Right lobe of liver (tissue), 4 donors: ENCODE measurements at regions not wholly inside any gene's neighbourhood (a gene's known extent, or its start where the extent isn't known, plus 50 kb on each side); places are given as distances from the start of the nearest gene placed in this dataset.

Source experiments
- POLR2A ChIP-seq: fragments of 450-650 bp; IDR thresholded peaks from one replicate; pipeline ENCODE4 v1.6.1; 2017; ENCODE audit warnings: antibody characterized with exemption, mild to moderate bottlenecking
- TF ChIP-seq, protein P1 (sequence below), 4 donors: fragments of 200-600 bp in 3 of 4; fragments of 450-650 bp in 1 of 4; IDR thresholded peaks; one replicate each; pipeline versions ENCODE4 v1.5.1 to v1.8.0; 2016 to 2022; ENCODE audit warnings: antibody characterized with exemption in 4 of 4, mild to moderate bottlenecking in 2 of 4
- donor health status: DM: no; HTN: no; CAD: no.
- donor health status: DM: no; HTN: no; CAD: no.
- donor health status: DM: no; HTN: yes; CAD: no.

DNA sequence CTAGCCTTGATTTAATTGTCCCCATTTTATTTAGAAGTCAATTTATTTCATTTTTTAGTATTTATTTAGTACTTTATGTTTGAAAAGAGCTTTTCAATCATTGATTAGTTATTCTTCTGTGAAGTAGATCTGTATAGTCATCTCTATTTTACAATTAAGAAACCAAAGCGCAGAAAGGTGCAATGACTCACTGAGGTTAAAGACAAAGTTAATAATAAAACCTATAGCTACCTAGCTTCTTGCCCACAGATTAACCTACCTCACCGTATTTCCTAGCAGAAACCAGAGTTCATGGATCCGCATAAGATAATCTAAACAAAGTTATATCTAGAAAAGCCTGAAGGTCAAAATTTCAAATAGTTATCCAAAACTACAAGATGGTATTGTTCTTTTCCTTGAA is 176.4 kb downstream of the GRIN2B start:
- TF ChIP-seq POLR2A, result no peak
- TF ChIP-seq, protein P1, sequence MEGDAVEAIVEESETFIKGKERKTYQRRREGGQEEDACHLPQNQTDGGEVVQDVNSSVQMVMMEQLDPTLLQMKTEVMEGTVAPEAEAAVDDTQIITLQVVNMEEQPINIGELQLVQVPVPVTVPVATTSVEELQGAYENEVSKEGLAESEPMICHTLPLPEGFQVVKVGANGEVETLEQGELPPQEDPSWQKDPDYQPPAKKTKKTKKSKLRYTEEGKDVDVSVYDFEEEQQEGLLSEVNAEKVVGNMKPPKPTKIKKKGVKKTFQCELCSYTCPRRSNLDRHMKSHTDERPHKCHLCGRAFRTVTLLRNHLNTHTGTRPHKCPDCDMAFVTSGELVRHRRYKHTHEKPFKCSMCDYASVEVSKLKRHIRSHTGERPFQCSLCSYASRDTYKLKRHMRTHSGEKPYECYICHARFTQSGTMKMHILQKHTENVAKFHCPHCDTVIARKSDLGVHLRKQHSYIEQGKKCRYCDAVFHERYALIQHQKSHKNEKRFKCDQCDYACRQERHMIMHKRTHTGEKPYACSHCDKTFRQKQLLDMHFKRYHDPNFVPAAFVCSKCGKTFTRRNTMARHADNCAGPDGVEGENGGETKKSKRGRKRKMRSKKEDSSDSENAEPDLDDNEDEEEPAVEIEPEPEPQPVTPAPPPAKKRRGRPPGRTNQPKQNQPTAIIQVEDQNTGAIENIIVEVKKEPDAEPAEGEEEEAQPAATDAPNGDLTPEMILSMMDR (IDR thresholded peaks at IDR 0.05), result no peak
